ENCODE measurements at regions not wholly inside any gene's neighbourhood (a gene's known extent, or its start where the extent isn't known, plus 50 kb on each side); places are given as distances from the start of the nearest gene placed in this dataset.

DNA sequence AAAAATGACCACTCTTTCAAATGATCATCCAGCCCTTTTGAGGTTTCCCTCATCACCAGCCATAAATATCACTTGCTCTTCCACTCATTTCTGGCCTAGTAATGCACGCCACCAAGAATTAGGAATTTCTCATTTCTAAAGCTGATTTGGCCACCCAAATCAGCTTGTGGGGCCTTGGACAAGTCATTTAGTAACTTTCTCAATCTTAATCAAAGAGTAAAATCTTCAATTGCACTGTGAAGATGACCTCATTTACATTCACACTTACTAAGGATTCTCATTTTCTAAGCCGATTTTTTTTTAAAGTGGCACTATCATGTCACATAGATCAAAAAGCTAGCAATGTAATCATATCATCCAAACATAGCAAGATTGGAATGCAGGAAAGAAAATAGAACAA, 150.0 kb upstream of the HHIP start:
- whole genome bisulfite sequencing, 2 experiments (ENCODE audit: extremely low coverage in 2 of 2, insufficient read length in 1 of 2): no CpG with 5 or more reads among the region's 2 CpGs
- Histone ChIP-seq H3K27ac (ENCODE audit: insufficient read depth, low read length) (no peak overlapping the region), H3K27me3 (ENCODE audit: control insufficient read depth, insufficient read depth, low read length) (no peaks in the 10 kb centered on the region), H3K9ac (ENCODE audit: low read depth, low read length) (no peak overlapping the region), H2AK5ac (ENCODE audit: low read depth, low read length) (no peak overlapping the region), H2BK20ac (ENCODE audit: low read depth, low read length) (no peak overlapping the region), H3K18ac (ENCODE audit: low read depth, low read length) (no peak overlapping the region), H2BK120ac (ENCODE audit: low read depth, low read length) (no peak overlapping the region), H3K9me3 (ENCODE audit: control insufficient read depth, insufficient read depth, low read length) (no peaks in the 10 kb centered on the region), H3K4me3 (ENCODE audit: insufficient read depth, low read depth, low read length) (no peak overlapping the region), H2AK9ac (replicated peaks; ENCODE audit: low read depth, low read length, poor library complexity) (no peak overlapping the region), H2BK5ac (ENCODE audit: low read depth, low read length, poor library complexity, severe bottlenecking) (no peak overlapping the region), H3K23ac (ENCODE audit: low read depth, low read length) (no peak overlapping the region), H2BK15ac (ENCODE audit: low read depth, low read length) (no peak overlapping the region), H3K56ac (ENCODE audit: extremely low read depth, insufficient read depth, low read length) (no peak overlapping the region), H4K20me1 (ENCODE audit: insufficient read depth, low read length) (no peaks in the 10 kb centered on the region), H4K5ac (ENCODE audit: low read depth, low read length) (no peak overlapping the region), H2AFZ (replicated peaks; ENCODE audit: low read length, poor library complexity) (no peak overlapping the region), H4K91ac (ENCODE audit: insufficient read depth, low read depth, low read length) (no peak overlapping the region), H3K14ac (replicated peaks; ENCODE audit: low read depth, low read length) (no peak overlapping the region), H3K36me3 (ENCODE audit: control insufficient read depth, insufficient read depth, low read length) (no peaks in the 10 kb centered on the region), H3K79me1 (ENCODE audit: low read depth in 1 of 2, low read length in 2 of 2) (no peaks in the 10 kb centered on the region), H3K9me1 (ENCODE audit: insufficient read depth, low read length) (no peaks in the 10 kb centered on the region), H3K4me1 (ENCODE audit: control insufficient read depth, insufficient read depth, low read length) (no peaks in the 10 kb centered on the region), H4K8ac (ENCODE audit: low read depth in 2 of 2, low read length in 2 of 2) (no peak overlapping the region), H3K4me2 (ENCODE audit: low read depth, low read length) (no peak overlapping the region), H3K4ac (ENCODE audit: low read depth, low read length) (no peak overlapping the region)
- no peak for ATAC-seq (ENCODE audit: low read depth)
- BruUV-seq (replicated peaks): no TSS peak
- ChIA-PET POLR2A (ENCODE audit: unreplicated experiment) (no interaction called here), CTCF (interaction anchor here (1.1 kb wide), 1 partner anchor 9 kb away, joined by 3 read pairs; no protein-coding TSS in a partner anchor)
- in situ Hi-C loops (cut with MboI; ENCODE audit: low sequenced_read_pairs) (no loop called here), dilution Hi-C loops (cut with HindIII; ENCODE audit: low sequenced_read_pairs, unreplicated experiment) (no loop called here), intact Hi-C loops (cut with micrococcal nuclease) (no loop called here)
- no peak for TF ChIP-seq FOS (IDR thresholded peaks at IDR 0.05; ENCODE audit: low read depth, low read length)
- TF ChIP-seq MAFK (IDR thresholded peaks at IDR 0.05; ENCODE audit: low read depth, low read length): no peak
- no peak for TF ChIP-seq MXI1 (IDR thresholded peaks at IDR 0.05; ENCODE audit: borderline replicate concordance, low read depth, low read length)
- TF ChIP-seq, protein P1, sequence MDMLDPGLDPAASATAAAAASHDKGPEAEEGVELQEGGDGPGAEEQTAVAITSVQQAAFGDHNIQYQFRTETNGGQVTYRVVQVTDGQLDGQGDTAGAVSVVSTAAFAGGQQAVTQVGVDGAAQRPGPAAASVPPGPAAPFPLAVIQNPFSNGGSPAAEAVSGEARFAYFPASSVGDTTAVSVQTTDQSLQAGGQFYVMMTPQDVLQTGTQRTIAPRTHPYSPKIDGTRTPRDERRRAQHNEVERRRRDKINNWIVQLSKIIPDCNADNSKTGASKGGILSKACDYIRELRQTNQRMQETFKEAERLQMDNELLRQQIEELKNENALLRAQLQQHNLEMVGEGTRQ (IDR thresholded peaks at IDR 0.05; ENCODE audit: low read depth, low read length): no peak
- no peak for TF ChIP-seq BHLHE40 (IDR thresholded peaks at IDR 0.05; ENCODE audit: low read depth, low read length)
- TF ChIP-seq, protein P2, sequence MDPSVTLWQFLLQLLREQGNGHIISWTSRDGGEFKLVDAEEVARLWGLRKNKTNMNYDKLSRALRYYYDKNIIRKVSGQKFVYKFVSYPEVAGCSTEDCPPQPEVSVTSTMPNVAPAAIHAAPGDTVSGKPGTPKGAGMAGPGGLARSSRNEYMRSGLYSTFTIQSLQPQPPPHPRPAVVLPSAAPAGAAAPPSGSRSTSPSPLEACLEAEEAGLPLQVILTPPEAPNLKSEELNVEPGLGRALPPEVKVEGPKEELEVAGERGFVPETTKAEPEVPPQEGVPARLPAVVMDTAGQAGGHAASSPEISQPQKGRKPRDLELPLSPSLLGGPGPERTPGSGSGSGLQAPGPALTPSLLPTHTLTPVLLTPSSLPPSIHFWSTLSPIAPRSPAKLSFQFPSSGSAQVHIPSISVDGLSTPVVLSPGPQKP (IDR thresholded peaks at IDR 0.05; ENCODE audit: borderline replicate concordance, low read depth, low read length): no peak
- TF ChIP-seq RAD21 (IDR thresholded peaks at IDR 0.05; ENCODE audit: low read length): no peak
- TF ChIP-seq CEBPB (IDR thresholded peaks at IDR 0.05; ENCODE audit: low read depth, low read length): no peak
- TF ChIP-seq NFE2L2 (IDR thresholded peaks at IDR 0.05; ENCODE audit: low read depth, low read length): no peak
- TF ChIP-seq, protein P3, sequence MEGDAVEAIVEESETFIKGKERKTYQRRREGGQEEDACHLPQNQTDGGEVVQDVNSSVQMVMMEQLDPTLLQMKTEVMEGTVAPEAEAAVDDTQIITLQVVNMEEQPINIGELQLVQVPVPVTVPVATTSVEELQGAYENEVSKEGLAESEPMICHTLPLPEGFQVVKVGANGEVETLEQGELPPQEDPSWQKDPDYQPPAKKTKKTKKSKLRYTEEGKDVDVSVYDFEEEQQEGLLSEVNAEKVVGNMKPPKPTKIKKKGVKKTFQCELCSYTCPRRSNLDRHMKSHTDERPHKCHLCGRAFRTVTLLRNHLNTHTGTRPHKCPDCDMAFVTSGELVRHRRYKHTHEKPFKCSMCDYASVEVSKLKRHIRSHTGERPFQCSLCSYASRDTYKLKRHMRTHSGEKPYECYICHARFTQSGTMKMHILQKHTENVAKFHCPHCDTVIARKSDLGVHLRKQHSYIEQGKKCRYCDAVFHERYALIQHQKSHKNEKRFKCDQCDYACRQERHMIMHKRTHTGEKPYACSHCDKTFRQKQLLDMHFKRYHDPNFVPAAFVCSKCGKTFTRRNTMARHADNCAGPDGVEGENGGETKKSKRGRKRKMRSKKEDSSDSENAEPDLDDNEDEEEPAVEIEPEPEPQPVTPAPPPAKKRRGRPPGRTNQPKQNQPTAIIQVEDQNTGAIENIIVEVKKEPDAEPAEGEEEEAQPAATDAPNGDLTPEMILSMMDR (conservative IDR thresholded peaks at IDR 0.05; ENCODE audit: low read depth, low read length): no peak
- DNase-seq: no peak
